Epithelial cell of proximal tubule (primary cell): ENCODE measurements at regions not wholly inside any gene's neighbourhood (a gene's known extent, or its start where the extent isn't known, plus 50 kb on each side); places are given as distances from the start of the nearest gene placed in this dataset.

Source experiments
- DNase-seq: peaks from one replicate; pipeline ENCODE4 v3.0.0-alpha.2; 2011; ENCODE audit warnings: low read depth
- H3K4me3 ChIP-seq: 2 replicates; pipeline ENCODE4 v1.5.1; 2011; ENCODE audit warnings: low read depth, mild to moderate bottlenecking, low read length
- TF ChIP-seq, protein P1 (sequence below): conservative IDR thresholded peaks from 2 replicates; pipeline ENCODE4 v1.5.1; 2012; ENCODE audit warnings: low read depth, mild to moderate bottlenecking, low read length

DNA sequence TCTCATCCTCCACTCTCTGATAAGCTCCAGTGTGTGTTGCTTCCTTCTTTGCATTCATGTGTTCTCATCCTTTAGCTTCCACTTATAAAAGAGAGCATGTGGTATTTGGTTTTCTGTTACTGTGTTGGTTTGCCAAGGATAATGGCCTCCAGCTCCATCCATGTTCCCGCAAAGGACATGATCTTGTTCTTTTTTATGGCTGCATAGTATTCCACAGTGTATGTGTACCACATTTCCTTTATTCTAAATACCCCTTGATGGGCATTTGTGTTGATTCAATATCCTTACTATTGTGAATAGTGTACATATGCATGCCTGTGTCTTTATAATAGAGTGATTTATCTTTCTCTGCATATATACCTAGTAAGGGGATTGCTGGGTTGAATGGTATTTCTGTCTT lies 155.1 kb downstream of the DCK start:
- H3K4me3 ChIP-seq: no peak overlapping the region
- no peak for DNase-seq
- TF ChIP-seq, protein P1, sequence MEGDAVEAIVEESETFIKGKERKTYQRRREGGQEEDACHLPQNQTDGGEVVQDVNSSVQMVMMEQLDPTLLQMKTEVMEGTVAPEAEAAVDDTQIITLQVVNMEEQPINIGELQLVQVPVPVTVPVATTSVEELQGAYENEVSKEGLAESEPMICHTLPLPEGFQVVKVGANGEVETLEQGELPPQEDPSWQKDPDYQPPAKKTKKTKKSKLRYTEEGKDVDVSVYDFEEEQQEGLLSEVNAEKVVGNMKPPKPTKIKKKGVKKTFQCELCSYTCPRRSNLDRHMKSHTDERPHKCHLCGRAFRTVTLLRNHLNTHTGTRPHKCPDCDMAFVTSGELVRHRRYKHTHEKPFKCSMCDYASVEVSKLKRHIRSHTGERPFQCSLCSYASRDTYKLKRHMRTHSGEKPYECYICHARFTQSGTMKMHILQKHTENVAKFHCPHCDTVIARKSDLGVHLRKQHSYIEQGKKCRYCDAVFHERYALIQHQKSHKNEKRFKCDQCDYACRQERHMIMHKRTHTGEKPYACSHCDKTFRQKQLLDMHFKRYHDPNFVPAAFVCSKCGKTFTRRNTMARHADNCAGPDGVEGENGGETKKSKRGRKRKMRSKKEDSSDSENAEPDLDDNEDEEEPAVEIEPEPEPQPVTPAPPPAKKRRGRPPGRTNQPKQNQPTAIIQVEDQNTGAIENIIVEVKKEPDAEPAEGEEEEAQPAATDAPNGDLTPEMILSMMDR: no peak

DNA sequence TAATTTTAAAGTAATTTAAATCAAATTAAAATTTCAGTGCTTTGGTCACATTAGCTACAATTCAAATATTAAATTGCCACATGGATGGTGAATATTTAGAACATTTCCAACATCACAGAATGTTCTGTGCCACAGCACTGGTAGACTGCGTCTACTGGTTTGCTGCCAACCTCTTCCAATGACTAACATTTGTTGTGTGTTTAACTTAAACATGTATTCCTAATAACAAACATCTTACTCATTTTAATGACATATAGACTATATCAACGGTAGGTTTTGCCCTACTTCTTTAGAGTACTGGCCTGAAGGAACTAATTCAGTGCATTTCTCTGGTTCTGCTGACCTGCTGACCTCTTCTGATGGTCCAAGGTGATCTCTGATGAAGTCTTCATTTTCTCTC lies 157.6 kb downstream of the DCK start:
- no peak for DNase-seq
- TF ChIP-seq, protein P1: no peak
- H3K4me3 ChIP-seq: no peak overlapping the region

DNA sequence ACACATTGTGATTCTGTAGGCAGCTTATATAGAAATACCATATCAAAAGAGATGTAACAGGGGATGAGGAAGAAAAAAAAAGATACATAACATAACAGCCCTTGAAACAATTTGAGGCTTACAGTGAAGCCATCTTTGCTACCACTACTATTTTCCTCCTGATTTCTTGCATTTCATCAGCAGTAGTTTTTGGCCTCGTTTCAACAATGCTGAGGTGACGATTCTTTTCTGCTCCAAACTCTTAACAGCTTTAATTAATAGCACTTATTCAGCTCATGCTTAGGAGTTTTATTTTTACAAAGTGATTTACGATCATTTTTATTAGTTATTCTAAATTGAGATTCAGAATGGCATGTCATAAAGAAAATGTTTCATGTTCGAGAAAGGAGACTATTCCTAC lies 163.2 kb downstream of the DCK start:
- TF ChIP-seq, protein P1: no peak
- H3K4me3 ChIP-seq: no peak overlapping the region
- no peak for DNase-seq

DNA sequence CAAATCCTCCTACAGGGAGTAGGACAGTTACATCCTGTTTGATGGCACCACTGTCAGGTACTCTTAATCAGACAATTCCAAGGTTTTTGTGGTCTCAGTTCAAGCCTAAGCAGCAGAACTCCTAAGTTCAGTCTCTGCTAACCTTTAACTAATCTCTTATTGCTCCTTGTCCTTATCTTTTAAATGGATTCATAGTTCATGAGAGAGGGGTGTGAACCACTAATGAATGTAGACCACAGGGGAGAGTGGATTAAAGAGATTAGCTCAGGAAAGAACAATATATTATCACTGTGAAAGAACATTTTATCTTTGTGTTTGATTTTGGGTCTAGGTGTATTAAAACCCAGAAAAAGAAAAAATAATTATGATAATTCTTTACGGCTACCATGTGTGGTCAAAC lies 168.9 kb downstream of the DCK start:
- no peak overlapping the region for H3K4me3 ChIP-seq
- DNase-seq: no peak
- TF ChIP-seq, protein P1: no peak

DNA sequence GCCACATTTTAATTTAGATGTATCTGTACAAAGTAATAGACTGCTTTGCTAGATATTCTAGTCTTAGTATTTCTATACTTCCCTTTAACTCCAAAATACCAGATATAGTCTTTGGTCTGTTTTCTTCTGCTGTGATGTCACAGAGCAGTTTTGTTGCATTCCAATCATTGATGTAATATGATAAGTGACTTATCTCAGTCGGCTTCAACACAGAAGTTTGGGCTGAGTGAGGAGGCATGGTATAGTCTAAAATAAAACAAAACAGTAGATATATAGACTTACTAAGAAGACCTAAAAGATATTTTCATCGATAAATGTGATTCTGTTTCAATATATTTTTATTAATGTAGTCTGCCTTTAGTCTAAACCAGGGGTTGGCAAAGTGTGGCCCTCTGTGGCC lies 169.9 kb downstream of the DCK start:
- no peak for DNase-seq
- TF ChIP-seq, protein P1: no peak
- no peak overlapping the region for H3K4me3 ChIP-seq

DNA sequence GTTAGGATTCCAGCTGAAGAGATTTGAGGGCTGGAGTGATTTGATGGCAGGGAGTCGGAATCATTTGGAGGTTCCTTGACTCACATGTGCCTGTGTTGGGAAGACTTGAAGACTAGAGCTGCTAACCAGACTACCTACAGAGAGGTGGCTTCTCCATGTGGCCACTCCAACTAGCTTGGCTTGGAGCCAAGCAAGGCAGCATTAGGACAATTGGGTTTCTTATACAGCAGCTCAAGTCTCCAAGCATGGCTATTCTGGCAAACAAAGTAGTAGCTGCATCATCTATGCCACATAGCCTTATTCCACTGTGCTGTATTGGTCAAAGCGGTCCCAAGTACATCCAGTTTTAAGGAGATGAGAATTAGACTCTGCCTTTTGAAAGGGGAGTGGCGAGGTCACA lies 171.7 kb upstream of the SLC4A4 start:
- TF ChIP-seq, protein P1: no peak
- no peak overlapping the region for H3K4me3 ChIP-seq
- DNase-seq: no peak

DNA sequence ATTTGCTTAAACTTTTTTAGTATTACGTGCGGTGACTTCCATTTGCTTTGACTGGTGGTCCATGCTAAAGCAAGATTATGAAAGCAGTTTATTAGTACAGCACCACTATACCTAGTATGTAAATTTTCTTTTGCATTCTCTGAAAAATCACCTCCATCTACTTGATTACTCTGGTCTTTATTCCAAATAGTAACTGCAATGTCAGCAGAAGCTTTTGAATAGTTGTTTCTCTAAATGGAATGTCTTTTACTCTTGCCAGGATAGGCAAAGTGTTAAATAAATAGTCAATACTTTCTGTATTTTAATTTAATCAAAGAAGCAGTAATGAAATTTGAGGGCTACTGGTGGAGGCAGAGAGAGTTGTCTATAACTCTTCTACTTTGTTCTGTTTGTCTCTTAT lies 167.2 kb upstream of the SLC4A4 start:
- H3K4me3 ChIP-seq: no peak overlapping the region
- no peak for DNase-seq
- TF ChIP-seq, protein P1: no peak
